CD4-positive, alpha-beta T cell treated with Interleukin-2 at 100 ng/mL for 4 hours (primary cell): ENCODE measurements at regions not wholly inside any gene's neighbourhood (a gene's known extent, or its start where the extent isn't known, plus 50 kb on each side); places are given as distances from the start of the nearest gene placed in this dataset.
"Not testable (repeated sequence)": the region's sequence is repeated elsewhere in the genome, so short reads cannot be mapped to it uniquely, and the experiment has no call there.

Experiments
- DNase-seq: peaks from one replicate; pipeline ENCODE4 v3.0.0-alpha.2; 2020; ENCODE audit warnings: low spot score

- DNase-seq: no peak
These were observed 1143.6 kb downstream of the TMEM121 start for GRCh38 chr14:106670011-106670410.

- DNase-seq: not testable (repeated sequence)
These were observed 1147.7 kb downstream of the TMEM121 start for GRCh38 chr14:106674093-106674492.

GRCh38 chr14:106674509-106675125 lies 1148.2 kb downstream of the TMEM121 start:
- peak; percentile 52 for DNase-seq

GRCh38 chr14:106675716-106676115 lies 1149.3 kb downstream of the TMEM121 start:
- not testable (repeated sequence) for DNase-seq

- no peak for DNase-seq
These were observed 1153.4 kb downstream of the TMEM121 start for GRCh38 chr14:106679776-106680175.

- DNase-seq: no peak
These were observed 1154.8 kb downstream of the TMEM121 start for GRCh38 chr14:106681161-106681560.

GRCh38 chr14:106681568-106681967 lies 1155.2 kb downstream of the TMEM121 start:
- no peak for DNase-seq

- no peak for DNase-seq
These were observed 1157.2 kb downstream of the TMEM121 start for GRCh38 chr14:106683631-106684030.

- no peak for DNase-seq
These were observed 1160.2 kb downstream of the TMEM121 start for GRCh38 chr14:106686533-106686932.

GRCh38 chr14:106690333-106690891 lies 1164.0 kb downstream of the TMEM121 start:
- DNase-seq: no peak

- peak; percentile 44 for DNase-seq
These were observed 1165.4 kb downstream of the TMEM121 start for GRCh38 chr14:106691601-106692291.

GRCh38 chr14:106694638-106695393 lies 1168.4 kb downstream of the TMEM121 start:
- peak; percentile 64 for DNase-seq

GRCh38 chr14:106698620-106699267 lies 1172.4 kb downstream of the TMEM121 start:
- DNase-seq: peak; percentile 36

- DNase-seq: not testable (repeated sequence)
These were observed 1177.3 kb downstream of the TMEM121 start for GRCh38 chr14:106703651-106704050.

GRCh38 chr14:106706488-106706887 lies 1180.1 kb downstream of the TMEM121 start:
- DNase-seq: not testable (repeated sequence)

- not testable (repeated sequence) for DNase-seq
These were observed 1183.8 kb downstream of the TMEM121 start for GRCh38 chr14:106710187-106710586.

- not testable (repeated sequence) for DNase-seq
These were observed 1186.1 kb downstream of the TMEM121 start for GRCh38 chr14:106712513-106712912.

- DNase-seq: peak; percentile 35
These were observed 1188.4 kb downstream of the TMEM121 start for GRCh38 chr14:106714446-106715428.

GRCh38 chr14:106717544-106717943 lies 1191.2 kb downstream of the TMEM121 start:
- DNase-seq: peak; percentile 9

GRCh38 chr14:106719880-106720279 lies 1193.5 kb downstream of the TMEM121 start:
- DNase-seq: peak; percentile 53

GRCh38 chr14:106721926-106722325 lies 1195.5 kb downstream of the TMEM121 start:
- not testable (repeated sequence) for DNase-seq
